ENCODE measurements at regions not wholly inside any gene's neighbourhood (a gene's known extent, or its start where the extent isn't known, plus 50 kb on each side); places are given as distances from the start of the nearest gene placed in this dataset.

GRCh38 chr9:28332648-28333047, 759.4 kb upstream of the C9orf72 start:
- DNase-seq (ENCODE audit: low read depth), result no peak

DNA sequence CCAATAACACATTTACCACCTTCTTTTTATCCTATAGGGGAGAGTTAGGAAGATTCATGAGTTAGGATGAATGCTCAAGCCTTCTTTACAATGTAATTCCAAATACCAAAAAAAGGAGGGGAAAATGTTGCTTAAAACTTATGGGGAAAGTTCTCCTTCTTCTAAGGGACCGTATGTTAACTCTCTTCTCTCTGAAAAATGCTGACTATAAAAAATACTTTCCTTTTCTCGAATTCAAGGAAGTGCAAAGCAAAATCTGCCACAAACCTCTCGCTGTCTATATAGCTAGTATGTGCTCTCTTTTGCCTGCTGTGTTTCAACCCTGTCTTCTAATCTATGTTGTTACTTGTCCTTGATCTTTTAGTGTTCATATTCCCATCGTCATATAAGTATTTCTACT, 768.6 kb upstream of the C9orf72 start:
- DNase-seq (ENCODE audit: low read depth), result no peak

DNA sequence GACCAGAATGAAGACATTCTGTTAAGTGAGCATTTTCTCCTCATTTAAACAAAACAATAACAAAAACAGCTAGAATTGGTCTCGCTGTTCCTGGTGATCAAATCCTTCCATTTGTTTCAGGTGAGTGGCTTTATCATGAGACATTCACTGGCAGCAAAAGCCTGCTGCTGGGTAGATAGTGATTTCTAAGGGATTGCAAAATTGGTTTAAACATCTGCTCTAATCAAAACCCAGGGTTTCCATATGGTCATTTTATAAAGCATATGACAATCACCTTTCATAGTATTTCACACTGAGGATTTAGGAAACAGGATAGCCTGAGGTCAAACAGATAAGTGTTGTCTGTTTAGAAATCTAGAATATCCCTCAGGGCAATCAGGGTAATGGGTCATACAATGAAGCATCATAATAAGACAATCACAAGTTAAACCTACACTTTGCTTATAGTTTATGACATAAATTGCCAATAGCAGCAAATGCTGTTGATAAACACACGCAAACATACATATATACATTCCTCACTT, 769.6 kb upstream of the C9orf72 start:
- no peak for DNase-seq (ENCODE audit: low read depth)

DNA sequence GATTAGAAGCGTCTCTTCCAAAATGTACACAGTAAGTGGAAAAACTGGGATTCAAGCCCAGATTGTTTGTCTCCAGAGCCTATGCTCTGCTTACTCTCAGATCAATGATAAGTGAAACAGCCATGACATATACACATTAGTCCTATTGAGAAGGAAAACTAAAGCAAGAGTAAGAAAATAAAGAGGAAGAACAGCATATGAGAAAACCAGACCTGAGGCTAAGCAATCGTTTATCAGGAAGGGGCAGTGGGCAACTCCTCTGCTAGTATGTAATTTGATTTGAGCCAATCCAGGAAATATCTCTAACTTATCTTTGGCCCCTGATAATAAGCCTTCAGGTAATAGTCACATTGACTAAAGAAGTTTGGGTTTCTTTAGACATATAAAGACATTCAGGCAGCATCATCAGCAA, 789.9 kb upstream of the C9orf72 start:
- no peak for DNase-seq (ENCODE audit: low read depth)

DNA sequence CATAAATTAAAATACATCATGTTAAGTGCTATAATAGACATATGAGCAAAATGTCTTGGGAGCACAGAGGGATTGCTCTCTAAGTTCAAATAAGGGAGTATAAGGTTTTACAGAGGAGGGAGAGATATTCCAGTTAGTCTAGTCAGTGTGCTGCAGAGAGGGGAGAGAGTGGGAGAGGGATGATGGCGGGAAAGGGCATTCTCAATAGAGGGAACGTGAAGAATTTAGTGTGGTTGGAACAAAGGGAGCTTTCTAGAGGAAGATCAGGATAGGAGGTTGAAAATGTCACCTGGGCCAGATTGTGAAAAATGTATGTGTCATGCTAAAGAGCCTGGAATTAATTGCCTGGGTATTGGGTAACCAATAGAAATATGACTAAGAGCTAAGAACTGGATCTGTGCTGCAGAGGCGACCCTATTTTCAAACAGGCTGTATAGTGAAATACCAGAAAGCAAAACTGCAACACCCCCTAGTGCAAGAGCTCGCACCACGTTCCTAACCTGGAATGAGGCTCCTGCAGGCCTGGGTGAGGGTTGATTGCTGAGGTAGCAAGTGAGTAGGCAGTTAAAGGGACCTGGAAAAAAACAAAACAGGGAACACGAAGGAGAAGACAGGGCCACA, 791.8 kb upstream of the C9orf72 start:
- no peak for DNase-seq (ENCODE audit: low read depth)

GRCh38 chr9:28365728-28366127, 792.4 kb upstream of the C9orf72 start:
- no peak for DNase-seq (ENCODE audit: low read depth)

DNA sequence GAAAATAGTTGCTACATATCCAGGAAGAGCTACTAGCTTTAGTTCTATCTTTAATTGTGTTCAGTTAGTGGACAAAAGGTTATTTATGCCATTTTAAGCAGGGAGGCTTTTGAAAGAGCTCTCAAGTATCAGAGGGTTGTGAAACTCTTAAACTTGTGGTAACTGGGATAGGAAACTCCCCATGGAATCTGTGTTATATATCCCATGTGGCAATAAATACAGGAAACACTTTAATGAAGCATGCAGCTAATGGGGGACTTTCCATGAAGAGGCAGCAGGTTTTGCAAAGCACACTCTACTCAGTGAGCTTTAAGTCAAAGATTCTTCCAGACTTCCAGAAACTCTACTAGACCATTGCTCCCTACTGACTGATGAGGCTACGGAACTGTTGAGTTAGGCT, 805.0 kb upstream of the C9orf72 start:
- no peak for DNase-seq (ENCODE audit: low read depth)

DNA sequence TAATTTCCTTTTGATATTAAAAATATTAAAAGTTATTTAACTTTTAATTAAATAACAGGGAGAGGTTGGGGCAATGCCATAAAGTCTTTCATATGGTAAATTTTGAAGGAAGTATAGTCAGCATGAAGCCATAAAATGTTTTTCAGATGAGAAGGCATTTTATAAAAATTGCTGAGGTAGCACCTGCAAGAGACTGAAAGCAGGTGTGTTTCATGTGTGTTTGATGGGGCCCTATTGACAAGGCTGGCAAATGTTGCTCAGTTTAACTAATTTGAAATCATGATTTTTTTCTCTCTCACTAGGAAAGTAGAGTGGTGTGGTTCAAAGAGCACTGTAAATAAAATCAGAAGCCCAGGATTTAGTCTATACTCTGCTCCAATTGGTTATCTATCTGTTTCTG, 805.8 kb upstream of the C9orf72 start:
- DNase-seq (ENCODE audit: low read depth), result no peak

DNA sequence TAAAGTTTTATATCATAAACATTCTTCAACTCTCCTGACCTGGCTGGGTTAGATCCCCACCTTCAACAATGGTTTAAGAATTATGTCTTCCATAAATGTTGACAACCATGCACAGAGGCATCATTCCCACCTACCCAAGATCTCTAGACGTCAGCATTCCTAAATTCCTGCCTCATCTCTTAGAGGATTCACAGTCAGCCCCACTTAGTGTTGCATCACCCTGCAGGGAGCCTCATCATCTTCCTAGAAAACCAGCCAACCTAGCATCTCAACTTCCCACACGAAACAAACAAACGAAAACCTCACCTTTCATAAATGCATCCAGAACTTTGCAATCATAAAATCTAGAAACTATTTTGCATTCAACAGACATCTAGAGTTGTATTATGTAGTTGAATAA, 816.1 kb upstream of the C9orf72 start:
- no peak for DNase-seq (ENCODE audit: low read depth)

DNA sequence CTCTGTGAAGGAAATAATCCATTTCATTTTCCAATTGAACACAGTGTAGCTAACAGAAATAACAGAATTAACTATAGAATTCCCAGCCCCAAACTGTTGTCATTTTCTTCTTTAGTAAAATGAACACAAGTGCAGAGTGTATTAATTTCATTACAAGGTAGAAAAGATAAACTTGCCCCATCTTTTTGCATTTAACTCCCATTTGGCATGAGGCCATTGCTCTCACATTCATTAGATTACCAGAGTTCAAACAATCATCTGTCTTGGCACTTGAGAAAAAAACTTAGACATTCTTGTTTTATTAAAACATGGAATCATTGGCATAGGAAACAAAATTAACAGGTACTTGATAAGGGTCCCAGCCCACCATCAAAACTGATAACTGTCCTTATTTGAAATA, 821.5 kb upstream of the C9orf72 start:
- no peak for DNase-seq (ENCODE audit: low read depth)

GRCh38 chr9:28396058-28396457, 822.8 kb upstream of the C9orf72 start:
- DNase-seq (ENCODE audit: low read depth), result no peak

DNA sequence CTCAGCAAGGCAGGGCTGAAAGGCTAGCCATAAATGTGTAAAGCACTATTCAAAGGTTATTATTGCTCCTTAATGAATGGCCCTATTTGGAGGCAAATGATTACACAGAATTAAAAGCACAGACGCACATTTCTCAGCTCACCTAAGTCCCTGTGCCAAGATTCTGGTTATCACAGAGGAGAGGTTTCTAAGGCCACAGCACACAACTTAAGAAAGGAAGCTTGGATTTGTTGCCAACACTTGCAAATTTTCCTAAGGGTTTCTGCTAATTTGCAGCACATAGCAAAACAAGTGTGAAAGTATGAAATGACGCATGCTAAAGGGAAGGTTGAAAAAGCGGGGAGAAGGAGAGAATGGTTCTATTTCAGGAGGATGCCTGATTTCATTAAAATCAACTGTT, 834.1 kb upstream of the C9orf72 start:
- no peak for DNase-seq (ENCODE audit: low read depth)

- no peak for DNase-seq (ENCODE audit: low read depth)
These were observed 836.6 kb upstream of the C9orf72 start for GRCh38 chr9:28409919-28410318.

DNA sequence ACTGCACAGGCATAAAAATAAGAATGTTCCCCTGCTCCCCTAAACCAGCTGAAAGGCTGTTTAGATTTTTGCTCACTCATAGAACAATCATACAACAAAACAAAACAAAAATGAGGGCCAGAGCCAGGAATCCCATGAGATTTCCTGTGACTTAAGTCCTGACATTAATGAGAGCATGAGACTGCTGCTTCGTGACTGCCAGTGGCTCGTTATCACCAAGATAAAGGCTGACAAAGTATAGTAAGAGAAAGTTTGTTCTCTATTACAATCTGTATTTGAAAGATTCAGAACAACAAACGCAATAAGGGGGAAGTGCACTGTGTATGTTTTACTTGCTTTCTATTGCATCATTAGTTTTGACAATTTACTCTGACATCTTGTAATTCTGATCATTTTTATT, 837.1 kb upstream of the C9orf72 start:
- DNase-seq (ENCODE audit: low read depth), result no peak

GRCh38 chr9:28413471-28413870, 840.2 kb upstream of the C9orf72 start:
- no peak for DNase-seq (ENCODE audit: low read depth)

DNA sequence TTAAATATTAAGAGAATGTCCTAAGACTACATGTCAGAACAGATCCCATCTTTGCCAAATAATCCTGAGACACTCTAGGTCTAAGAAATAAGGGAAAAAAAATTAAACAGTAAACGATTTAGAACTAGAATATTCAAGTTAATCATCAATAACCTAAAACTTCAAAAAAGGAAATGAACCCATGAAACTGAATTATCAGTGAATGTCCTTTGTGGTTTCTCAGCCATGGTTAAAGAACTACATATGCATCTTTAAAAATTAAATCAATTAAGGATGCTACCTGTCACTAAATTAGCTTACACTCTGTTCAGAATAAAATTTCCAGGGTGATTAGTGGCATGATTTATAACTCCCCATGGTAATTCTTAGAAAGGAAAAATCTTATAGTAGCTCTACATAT, 850.0 kb upstream of the C9orf72 start:
- DNase-seq (ENCODE audit: low read depth), result no peak

DNA sequence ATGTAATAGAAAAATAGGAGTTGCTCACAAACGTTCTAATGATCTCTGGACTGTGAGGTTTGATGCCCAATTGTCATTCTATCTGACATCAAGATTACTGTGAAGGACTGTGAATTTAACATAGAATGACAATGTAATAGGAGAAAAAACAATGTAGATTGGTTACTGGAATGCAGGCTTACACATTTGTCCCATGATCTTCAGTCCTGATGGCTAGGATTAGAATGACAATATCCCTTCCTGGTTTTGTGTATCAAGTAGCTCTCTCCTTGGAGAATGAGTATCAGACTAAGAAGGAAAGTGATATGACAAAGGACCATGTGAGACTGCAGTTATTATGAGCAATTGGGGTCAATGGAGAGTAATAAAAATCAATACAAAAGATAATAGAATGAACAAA, 862.2 kb upstream of the C9orf72 start:
- DNase-seq (ENCODE audit: low read depth), result no peak

GRCh38 chr9:28439688-28440087, 866.4 kb upstream of the C9orf72 start:
- DNase-seq (ENCODE audit: low read depth), result no peak

DNA sequence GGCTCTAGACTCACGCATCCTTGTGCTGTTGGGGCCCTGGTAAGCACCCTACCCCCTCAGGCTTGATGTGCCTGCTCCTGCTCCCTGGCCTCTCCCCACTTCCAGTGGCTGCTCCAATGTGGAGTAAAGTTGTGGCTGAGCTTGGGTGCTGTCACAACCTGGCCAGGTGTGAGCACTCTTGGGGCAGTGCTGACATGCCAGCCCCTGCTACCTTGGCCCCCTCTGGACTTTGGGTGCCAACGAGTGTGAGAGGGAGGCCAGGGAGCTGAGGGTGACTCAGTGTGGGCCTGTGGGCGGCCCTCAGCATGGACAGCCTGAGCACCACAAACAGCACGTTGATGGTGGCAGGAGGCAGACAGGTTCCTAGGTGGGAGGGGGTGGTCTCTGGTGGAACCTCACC, 870.2 kb upstream of the C9orf72 start:
- DNase-seq (ENCODE audit: low read depth), result no peak

GRCh38 chr9:28444637-28445036, 871.4 kb upstream of the C9orf72 start:
- no peak for DNase-seq (ENCODE audit: low read depth)

DNA sequence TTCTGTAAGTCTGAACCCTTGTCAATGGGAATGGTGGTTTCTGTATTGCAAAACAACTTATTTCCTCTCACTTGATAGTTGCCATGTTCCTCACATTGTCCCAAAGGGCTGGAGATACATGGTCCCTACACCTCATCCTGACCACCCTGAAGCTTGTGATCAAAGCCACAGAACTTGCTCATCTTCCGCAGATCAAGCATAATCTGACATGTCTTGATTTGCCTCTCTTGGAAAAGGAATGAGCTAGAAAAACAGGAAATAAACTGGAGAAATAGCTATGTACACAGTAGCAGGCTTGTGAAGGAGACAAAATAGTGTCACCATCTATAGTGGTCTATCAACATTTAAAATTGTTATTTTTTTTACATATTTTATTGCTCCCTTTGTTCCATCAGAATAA, 871.9 kb upstream of the C9orf72 start:
- DNase-seq (ENCODE audit: low read depth), result no peak

DNA sequence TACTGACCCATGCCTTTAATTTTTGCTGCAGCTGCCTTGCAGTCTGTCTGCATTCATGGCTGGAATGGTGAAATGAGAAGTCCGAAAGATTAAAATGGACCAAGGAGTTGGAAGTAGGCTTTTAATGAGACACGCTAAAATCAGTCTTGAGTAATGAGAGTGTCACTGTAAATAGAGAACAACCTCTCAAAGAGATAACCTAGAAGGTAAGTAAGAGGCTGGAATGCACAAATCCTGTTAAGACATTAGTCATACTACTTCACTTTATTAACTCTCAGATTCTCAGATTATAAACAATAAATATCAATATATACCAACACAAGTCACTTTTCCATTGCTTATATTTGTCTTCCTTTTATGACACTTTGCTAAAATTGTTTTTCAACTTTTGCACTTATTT, 880.6 kb upstream of the C9orf72 start:
- DNase-seq (ENCODE audit: low read depth), result no peak

- DNase-seq (ENCODE audit: low read depth), result no peak
These were observed 883.6 kb upstream of the C9orf72 start for GRCh38 chr9:28456861-28457260.

GRCh38 chr9:28464481-28465216, 891.4 kb upstream of the C9orf72 start:
- DNase-seq (ENCODE audit: low read depth), result no peak
